ENCODE measurements at regions not wholly inside any gene's neighbourhood (a gene's known extent, or its start where the extent isn't known, plus 50 kb on each side); places are given as distances from the start of the nearest gene placed in this dataset.
A peak's percentile ranks its signal among the peaks of the same experiment; 100 is the strongest.

DNA sequence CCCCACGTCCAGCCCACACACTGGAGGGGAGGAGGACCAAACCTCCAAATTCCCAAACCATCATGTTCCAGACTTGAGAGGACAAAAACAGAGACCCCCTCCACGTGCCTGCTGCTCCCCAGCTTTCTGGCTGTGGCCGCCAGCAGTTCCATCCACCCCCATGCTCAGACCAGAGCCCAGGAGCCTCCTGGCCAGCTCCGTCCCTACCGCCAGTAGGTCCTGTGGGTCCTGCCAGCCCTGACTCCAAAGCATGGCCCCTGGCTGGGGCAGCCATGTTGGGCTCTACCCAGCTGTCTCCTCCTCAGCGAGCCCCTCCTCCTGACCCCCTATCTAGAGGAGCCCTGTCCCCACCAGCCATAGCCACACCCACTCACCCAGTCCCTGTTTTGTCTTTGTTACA, 227.3 kb upstream of the RTL1 start:
- Histone ChIP-seq H3K36me3 (ENCODE audit: control insufficient read depth, insufficient read depth, low read length) (no peaks in the 10 kb centered on the region), H3K27me3 (ENCODE audit: control insufficient read depth, insufficient read depth, low read length) (no peaks in the 10 kb centered on the region), H3K4me3 (ENCODE audit: low read depth, low read length) (no peak overlapping the region)
- DNase-seq (ENCODE audit: low read depth), result no peak
- TF ChIP-seq CTCF (IDR thresholded peaks at IDR 0.05; ENCODE audit: insufficient read depth, low read length, severe bottlenecking), result no peak
- no peak for FAIRE-seq

DNA sequence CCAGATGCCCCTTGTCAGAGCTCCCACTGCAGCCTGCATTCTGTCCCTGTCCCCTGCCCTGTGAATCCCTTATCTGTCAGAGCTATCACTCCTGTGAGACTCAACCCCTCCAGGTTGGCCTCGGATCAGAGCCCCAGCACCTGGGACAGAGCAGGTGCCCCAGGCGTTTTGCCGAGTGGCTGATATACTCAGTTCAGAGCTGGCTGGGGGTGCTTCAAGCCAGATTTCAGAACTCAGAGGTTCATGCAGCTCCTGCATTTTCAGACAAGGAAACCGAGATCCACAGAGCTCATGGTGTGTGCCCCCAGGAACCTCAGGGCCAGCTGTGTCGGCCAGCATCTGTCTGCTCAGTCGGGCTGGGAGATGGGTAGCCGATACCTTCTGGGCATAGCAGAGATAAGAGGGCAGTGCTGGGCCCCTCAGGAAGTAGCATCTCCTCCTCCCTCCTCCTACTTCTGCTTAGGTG, 228.0 kb upstream of the RTL1 start:
- H3K4me3 ChIP-seq (ENCODE audit: low read depth, low read length), result no peak overlapping the region
- FAIRE-seq (no peak), DNase-seq (ENCODE audit: low read depth) (no peak)
- H3K36me3 ChIP-seq (ENCODE audit: control insufficient read depth, insufficient read depth, low read length), result no peaks in the 10 kb centered on the region
- no peak for TF ChIP-seq CTCF (IDR thresholded peaks at IDR 0.05; ENCODE audit: insufficient read depth, low read length, severe bottlenecking)
- H3K27me3 ChIP-seq (ENCODE audit: control insufficient read depth, insufficient read depth, low read length), result no peaks in the 10 kb centered on the region

DNA sequence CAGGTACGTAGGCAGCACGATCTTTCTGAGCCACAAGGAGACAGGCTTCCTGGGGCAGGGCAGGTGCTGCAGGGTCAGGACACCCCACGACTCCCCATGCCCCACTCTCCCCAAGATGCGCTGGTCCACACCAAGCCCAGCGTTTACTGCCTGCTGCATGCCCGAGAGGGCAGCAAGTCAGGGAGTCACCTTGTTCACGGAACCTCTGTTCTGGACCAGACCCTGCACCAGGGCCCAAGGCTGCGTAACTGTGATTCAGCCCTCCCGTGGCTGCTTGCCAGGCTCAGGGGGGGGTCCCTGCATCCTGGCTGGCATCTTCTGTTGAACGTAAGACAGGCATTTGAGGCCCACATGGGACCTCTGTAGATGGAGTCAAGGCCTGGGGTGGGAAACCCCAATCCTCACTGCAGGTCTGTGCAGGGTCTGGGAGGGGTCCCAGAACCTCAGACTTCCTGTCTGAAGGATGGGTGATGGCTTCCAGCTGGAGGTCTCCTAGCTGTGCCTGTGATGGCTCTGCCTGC, 228.6 kb upstream of the RTL1 start:
- DNase-seq (ENCODE audit: low read depth), result no peak
- peak; percentile 75 for FAIRE-seq
- H3K36me3 ChIP-seq (ENCODE audit: control insufficient read depth, insufficient read depth, low read length), result no peaks in the 10 kb centered on the region
- no peak overlapping the region for H3K4me3 ChIP-seq (ENCODE audit: low read depth, low read length)
- TF ChIP-seq CTCF (IDR thresholded peaks at IDR 0.05; ENCODE audit: insufficient read depth, low read length, severe bottlenecking), result no peak
- no peaks in the 10 kb centered on the region for H3K27me3 ChIP-seq (ENCODE audit: control insufficient read depth, insufficient read depth, low read length)

- TF ChIP-seq CTCF (IDR thresholded peaks at IDR 0.05; ENCODE audit: insufficient read depth, low read length, severe bottlenecking), result no peak
- FAIRE-seq, result no peak
- Histone ChIP-seq H3K4me3 (ENCODE audit: low read depth, low read length) (no peak overlapping the region), H3K27me3 (ENCODE audit: control insufficient read depth, insufficient read depth, low read length) (no peaks in the 10 kb centered on the region), H3K36me3 (ENCODE audit: control insufficient read depth, insufficient read depth, low read length) (no peaks in the 10 kb centered on the region)
- no peak for DNase-seq (ENCODE audit: low read depth)
Measured at GRCh38 chr14:101132588-101132987, 229.1 kb upstream of the RTL1 start.

DNA sequence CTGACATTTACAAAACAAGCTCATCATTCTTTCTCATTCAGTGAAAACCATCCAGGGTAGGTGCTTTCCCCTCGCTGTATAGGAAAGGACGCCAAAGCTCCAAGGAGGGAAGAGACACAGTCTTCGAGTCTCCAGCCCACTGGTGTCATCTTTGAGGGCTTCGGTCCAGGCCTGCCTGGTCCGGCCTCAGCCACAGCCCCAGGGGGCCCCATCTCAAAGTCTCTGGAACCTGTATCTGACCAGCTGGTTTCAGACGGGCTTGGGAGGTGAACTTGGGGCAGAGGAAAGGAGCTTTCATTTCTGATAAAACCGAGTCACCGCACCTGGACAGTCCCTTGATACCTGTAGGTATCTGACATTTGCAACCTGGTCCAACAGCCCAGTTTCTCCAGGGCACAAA, 229.5 kb upstream of the RTL1 start:
- no peak for FAIRE-seq

More for the DNA sequence above, 229.5 kb upstream of the RTL1 start:
- Histone ChIP-seq H3K27me3 (ENCODE audit: control insufficient read depth, insufficient read depth, low read length) (no peaks in the 10 kb centered on the region), H3K36me3 (ENCODE audit: control insufficient read depth, insufficient read depth, low read length) (no peaks in the 10 kb centered on the region), H3K4me3 (ENCODE audit: low read depth, low read length) (no peak overlapping the region)
- no peak for DNase-seq (ENCODE audit: low read depth)
- TF ChIP-seq CTCF (IDR thresholded peaks at IDR 0.05; ENCODE audit: insufficient read depth, low read length, severe bottlenecking), result no peak

Measured in bronchial epithelial cell (primary cell).